Stimulated activated CD4-positive, alpha-beta T cell treated with anti-CD3 and anti-CD28 coated beads, Interleukin-12 subunit alpha, Interleukin-12 subunit beta, amount 100 ng/mL, for 24 hours (primary cell): ENCODE measurements at regions not wholly inside any gene's neighbourhood (a gene's known extent, or its start where the extent isn't known, plus 50 kb on each side); places are given as distances from the start of the nearest gene placed in this dataset.
"Not testable (repeated sequence)": the region's sequence is repeated elsewhere in the genome, so short reads cannot be mapped to it uniquely, and the experiment has no call there.

Source experiments
- DNase-seq, 2 experiments: peaks; one replicate each; pipeline ENCODE4 v3.0.0-alpha.2; 2020; ENCODE audit warnings: low read depth in 2 of 2

DNA sequence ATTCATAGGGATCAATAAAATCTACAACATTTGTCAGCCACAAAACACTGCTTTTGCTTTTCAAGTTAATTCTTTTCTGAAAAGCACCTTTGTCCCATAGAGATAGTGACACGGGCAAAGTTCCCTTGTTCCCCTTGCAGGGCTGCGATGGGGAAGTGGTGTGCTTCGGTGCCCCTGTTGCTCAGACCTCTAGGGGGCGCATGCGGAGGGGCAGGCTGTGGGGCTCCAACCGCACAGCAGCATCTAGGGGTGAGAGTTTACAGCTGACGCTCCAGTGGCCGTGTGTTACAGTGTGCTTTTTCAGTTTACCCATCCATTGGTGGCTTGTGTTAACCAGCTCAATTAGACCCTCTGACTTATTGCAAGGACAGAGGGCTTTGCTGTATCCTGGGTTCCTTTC lies 1432.2 kb upstream of the ACVR2A start:
- no peak for DNase-seq

DNA sequence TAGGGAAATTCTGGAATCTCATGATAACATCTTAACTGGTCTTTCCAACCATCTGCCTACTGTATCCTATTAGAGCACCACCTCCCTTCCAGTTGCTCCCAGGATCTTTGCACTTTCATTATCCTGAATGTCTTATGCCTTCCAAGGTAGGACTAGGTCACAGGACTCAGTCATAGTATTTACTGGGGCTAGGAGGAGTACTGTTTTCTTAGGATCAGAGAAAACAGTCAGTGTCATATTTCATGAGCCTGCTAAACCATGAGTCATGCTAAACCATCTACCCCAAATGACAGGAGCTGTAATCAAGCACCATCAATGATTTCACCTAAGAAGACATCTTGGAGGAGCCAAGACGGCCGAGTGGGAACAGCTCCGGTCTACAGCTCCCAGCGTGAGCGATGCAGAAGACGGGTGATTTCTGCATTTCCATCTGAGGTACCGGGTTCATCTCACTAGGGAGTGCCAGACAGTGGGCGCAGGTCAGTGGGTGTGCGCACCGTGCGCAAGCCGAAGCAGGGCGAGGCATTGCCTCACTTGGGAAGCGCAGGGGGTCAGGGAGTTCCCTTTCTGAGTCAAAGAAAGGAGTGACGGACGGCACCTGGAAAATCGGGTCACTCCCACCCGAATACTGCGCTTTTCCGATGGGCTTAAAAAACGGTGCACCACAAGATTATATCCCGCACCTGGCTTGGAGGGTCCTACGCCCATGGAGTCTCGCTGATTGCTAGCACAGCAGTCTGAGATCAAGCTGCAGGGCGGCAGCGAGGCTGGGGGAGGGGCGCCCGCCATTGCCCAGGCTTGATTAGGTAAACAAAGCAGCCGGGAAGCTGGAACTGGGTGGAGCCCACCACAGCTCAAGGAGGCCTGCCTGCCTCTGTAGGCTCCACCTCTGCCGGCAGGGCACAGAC lies 1439.2 kb upstream of the ACVR2A start:
- DNase-seq: not testable (repeated sequence)

DNA sequence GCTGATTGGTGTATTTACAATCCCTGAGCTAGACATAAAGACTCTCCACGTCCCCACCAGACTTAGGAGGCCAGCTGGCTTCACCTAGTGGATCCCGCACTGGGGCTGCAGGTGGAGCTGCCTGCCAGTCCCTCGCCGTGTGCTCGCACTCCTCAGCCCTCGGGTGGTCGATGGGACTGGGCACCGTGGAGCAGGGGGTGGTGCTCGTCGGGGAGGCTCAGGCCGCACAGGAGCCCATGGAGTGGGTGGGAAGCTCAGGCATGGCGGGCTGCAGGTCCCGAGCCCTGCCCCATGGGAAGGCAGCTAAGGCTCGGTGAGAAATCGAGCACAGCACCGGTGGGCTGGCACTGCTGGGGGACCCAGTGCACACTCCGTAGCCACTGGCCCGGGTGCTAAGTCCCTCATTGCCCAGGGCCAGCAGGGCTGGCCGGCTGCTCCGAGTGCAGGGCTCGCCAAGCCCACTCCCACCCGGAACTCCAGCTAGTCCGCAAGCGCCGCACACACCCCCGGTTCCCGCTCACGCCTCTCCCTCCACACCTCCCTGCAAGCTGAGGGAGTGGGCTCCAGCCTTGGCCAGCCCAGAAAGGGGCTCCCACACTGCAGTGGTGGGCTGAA lies 1441.2 kb upstream of the ACVR2A start:
- DNase-seq: not testable (repeated sequence)

DNA sequence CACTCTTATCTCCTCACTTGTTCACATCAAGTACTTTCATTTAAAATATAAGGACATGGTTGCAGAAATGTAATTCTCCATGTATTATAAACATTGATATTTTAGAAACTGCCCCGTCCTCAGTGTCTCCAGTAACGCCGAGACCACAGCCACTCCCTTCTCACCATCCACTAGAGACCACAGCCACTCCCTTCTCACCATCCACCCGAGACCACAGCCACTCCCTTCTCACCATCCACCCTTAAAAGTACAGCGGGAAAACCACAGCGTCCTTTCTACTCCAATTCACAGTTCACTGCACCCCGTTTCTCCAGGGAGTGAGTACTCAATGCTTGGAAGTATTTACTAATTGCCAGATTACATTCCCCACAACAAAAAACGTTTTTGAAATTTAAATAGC lies 1452.2 kb upstream of the ACVR2A start:
- DNase-seq: no peak

DNA sequence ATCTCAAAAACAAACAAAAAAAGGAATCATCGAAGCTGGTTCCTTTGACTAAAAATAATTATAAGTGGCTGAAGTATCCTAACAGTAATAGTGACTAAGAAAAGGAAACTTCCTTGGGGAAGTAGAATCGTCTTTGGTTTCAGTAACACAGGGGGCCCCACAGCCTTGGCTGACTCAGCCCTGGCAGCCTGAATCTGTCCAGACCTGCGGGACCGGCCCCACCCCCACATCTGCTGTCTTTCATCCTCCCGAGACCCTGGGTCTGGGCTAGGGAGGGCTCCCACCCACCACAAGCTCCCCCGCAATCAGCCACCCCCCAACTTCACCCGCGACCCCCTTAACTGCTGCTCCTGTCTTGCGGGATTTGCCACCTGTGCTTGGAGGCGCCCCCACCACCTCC lies 1452.6 kb upstream of the ACVR2A start:
- DNase-seq: no peak

DNA sequence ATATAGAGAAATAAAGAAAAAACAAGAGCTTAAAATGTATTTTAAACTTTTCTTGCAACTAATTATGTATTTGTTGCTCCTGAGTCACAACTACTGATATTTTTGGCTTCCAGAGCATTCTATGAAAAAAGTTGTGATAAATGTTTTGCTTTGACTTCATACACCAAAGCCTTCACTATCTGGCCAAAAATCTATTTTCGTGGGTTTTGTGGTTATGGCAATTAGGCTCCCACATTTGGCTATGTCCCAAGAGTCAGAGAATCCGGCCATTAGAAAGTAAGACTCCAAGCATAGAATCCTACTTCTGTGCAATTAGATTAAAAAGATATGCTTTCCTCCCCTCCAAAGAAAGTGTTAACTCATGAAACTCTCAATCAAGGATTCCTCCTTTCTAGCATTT lies 1456.1 kb upstream of the ACVR2A start:
- DNase-seq: no peak

DNA sequence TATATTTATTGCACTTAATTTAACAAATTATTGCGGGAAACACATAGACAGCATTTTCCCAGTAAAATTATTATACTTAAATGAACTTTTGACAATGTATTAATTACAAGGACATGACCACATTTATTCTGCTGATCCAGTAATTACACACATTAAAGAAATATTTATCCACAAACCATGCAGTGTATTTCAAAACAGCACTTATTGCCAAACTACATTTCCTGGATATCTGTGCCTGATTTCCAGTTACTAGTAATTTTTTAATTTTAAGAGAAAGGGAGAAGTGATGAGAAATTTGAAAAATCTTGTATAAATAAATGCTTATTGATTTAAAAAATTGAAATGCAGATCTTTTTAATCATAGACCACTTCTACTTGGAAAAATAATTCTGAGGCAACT lies 1458.7 kb upstream of the ACVR2A start:
- no peak for DNase-seq

DNA sequence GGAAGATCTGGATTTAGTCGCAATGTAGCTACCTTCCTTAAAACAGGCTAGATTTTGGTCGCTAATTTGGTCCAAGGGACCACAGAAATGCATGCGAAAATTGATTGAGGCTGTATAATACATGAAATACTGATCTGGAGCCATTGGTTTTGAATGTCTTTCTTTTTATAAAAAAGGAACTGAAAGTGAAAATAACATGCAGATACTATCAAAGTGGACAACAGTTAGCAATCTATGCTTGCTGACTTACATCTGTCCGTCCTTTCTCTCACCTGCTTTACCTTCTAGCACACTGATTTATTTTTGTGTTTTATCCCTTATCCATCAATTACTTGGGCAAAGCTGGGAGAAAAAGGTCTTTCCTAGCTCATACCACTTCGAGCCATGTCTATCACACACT lies 1459.8 kb upstream of the ACVR2A start:
- DNase-seq: no peak

DNA sequence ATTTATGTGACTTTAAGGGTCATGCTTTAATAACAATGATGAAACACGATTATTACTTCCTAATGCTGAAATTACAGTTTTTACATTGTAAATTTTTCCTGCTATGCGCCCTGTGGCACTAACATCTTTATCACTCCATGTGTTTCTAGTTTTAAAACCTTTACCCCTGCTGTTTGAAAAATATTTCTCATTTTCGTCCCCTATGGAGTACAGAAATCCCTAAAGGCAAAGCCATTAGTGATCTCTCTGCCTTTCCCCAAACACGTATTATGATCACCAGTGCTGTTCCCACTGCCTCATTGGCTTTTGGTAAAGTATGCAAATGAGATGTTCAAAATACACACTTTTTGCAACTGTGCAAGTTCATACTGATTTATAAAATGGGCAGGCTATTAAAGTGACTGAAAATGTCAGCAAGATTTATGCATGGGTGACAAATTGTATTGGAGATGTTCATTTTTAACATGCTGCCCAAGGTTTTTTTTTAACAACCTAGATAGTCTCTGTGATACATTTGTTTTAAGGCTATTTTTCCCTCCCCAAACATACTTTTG lies 1468.2 kb upstream of the ACVR2A start:
- no peak for DNase-seq

DNA sequence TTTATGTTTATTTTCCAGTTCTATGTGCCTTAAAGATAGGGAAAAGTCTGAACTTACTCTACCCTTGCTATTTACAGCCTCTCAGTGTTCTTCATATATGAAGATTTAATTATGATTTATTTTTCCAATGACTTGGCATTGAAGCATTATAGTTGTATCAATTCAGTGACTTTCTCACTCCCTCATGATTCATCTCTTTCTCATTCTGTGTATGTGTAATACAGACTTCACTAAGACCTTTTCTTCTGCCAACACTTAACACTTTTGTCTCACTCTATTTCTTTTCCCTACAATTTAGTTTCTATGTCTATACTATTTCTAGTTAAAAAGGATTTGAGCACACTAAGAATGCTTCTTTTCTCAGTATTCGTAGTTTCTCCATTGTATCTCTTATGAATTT lies 1470.3 kb upstream of the ACVR2A start:
- DNase-seq: no peak

DNA sequence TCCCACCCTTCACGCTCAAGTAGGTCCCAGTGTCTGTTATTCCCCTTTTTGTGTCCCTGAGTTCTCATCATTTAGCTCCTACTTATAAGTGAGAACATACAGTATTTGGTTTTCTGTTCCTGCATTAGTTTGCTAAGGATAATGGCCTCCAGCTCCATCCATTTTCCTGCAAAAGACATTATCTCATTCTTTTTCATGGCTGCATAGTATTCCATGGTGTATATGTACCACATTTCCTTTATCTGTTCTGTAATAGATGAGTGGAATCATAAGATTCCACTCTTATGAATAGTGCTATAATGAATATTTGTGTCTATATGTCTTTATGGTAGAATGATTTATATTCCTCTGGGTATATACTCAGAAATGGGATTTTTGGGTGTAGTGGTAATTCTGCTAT lies 1473.5 kb upstream of the ACVR2A start:
- DNase-seq: not testable (repeated sequence)

DNA sequence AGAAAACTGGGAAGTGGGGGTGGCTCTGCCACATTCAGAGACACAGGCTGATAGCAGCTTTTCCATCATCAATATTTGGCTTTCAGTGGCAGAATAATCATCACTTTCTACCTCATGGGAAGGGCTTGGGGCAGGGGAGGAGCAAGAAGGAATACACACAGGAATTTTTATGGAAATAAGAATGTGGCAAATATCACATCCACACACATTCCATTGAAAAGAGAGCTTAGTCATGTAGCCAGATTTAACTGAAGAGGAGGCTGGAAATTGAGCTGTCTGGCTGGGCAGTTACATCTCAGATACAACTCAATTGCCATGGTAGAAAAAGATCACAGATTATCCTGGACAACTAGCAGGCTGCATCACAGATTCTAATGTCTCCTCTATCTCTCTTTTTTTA lies 1474.0 kb upstream of the ACVR2A start:
- no peak for DNase-seq

DNA sequence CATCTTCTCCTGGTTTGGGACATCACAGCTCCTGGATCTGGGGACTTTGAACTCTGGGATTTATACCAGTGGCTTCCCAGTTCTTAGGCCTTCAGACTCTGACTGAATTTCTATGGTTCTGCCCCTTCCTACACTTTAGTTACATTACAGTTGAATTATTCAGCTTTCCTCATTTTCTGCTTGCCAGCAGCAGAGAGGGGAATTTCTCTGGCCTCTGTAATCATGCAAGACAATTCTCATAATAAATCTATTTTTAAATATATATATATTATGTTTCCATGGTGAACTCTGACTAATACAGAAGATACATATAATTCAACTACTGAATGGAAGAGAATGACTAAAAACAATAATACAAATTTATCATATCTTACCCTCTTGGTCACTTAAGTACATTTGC lies 1478.6 kb upstream of the ACVR2A start:
- DNase-seq: no peak

DNA sequence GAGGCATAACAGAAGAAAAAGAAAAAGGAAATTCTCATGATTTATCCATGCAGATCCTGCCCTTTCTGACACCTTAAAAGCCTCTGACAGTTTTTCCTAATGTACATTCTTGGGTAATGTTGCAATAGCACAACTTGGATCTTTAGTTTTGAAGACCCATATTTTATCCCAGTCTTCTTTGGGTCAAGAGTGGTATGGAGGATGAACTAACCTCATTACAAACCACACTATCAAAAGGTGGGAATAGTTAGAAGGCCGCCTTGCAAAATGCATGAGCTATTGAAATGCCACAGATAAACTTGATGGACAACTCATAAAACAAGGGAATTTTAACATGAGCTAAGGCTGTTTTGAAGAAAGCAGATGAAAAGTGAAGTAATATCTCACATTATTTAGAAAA lies 1479.8 kb upstream of the ACVR2A start:
- no peak for DNase-seq

DNA sequence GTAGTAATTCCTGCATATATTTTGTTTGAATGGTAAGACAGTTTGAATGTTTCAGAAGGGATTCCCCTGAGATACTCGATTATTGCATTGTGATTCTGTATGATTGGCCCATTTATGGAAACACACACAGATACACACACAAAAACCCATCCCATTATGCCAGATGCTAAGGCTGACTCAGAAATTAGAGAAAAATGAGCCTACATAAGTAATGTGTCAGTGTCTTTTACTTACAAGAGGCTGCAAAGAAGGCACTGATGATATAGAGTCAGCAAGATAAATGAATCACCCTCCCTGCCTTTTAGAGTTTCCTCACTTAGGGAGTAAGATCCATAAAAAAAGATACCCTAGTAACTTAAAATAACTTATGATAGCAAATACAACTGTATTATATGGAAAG lies 1481.1 kb upstream of the ACVR2A start:
- DNase-seq: no peak

DNA sequence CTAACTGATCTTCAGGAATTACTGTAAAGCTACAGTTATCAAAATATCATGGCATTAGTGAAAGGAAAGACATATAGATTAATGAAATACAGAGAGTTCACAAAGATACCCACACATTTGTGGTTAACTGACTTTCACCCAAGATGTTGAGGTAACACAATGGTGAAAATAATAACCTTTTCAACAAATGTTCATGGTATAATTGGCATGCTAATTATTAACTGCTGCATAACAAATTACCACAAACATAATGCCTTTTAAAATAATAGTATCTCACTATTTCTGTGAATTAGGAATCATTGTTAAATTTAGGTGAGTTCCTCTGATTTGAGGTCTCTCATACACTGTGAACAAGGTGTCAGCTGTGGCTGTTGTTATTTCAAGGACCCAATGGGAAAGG lies 1493.1 kb upstream of the ACVR2A start:
- DNase-seq: no peak

DNA sequence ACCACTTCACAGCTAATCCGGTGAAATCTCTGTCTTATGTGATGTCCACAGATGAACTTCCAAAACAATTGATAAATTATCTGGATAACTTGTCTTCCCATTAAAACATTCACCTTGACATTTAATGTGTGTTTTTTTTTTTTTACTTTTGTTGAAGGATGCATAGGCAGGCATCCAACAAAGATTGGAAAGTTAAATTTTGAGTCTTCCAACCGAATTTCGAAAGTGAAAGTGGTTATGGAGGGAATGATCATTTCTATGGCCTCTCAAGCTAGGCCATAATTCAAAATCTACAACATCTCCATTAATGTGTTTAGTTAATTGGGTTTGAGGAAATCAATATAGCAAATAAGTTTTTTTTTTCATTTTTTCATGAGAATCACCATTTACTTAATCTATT lies 1495.5 kb upstream of the ACVR2A start:
- no peak for DNase-seq

DNA sequence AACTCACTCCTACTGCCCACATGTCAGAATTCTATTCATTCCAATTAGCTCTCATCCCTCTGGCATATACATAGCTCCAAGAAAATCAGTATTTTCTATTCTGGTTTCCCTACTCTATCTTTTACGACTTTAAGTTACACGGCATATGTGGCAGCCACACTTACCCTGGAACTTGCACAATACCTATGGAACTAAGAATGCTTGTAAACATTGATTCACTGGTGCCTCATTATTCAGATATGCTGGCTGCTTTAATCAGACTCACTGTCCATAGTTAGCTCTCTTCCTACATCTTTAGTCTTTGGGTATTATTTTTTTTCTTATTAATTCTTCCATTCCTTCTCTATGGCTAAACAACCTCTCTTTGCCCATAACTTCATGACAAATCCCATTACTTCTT lies 1519.9 kb upstream of the ACVR2A start:
- no peak for DNase-seq

DNA sequence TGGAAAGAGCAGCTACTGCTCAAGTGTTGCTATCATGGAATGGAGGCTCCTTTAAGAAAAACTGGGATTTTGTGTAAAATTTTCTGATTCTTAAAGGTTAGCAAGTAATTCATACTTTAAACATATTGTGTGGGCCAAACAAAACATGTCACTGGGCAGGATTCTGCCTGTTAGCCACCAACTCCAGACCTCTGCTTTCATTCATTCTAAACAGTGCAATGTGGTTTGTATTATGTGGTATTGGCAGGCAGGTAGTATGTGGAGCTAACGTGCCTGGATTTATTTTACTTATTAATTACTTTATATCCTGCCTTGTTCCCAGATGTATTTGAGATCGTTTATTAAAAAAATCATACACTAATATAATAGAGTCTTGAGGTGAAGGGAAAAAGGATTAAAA lies 1521.3 kb upstream of the ACVR2A start:
- no peak for DNase-seq

DNA sequence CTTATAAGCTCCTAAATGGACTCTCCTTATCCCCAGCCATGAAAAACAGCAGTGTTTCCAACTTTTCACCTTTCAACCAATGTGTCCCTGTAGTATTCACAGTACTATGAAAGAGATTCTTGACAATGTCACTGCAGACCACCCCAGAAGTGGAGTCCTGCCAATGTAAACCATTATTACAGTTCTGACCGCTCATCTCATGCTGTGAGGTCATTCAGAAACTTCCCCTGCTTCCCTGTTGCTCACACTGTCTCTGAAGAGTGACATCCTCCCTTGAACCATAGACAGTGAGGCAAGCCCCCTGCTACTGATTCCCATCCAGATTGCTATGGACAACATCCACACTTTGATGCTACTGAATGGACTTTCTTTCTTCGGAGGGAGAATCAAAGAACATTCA lies 1523.7 kb upstream of the ACVR2A start:
- no peak for DNase-seq

DNA sequence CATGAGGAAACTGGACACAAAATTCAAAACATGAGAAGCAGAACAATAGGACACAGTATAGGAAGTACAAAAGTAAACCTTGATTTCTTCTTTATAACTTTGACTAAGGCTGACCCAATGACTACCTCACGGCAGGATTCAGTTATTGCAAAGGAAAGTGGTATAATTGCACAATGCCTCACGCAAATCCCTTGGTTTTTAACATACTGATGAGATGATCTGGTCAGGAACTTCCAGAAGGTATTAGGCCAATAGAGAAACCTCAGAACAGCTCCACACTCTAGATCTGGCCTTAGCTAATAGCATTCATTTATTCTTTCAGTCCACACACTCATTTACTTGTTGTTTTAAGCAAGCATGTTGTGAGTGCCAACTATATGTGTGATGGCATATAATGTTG lies 1526.9 kb upstream of the ACVR2A start:
- DNase-seq: no peak

DNA sequence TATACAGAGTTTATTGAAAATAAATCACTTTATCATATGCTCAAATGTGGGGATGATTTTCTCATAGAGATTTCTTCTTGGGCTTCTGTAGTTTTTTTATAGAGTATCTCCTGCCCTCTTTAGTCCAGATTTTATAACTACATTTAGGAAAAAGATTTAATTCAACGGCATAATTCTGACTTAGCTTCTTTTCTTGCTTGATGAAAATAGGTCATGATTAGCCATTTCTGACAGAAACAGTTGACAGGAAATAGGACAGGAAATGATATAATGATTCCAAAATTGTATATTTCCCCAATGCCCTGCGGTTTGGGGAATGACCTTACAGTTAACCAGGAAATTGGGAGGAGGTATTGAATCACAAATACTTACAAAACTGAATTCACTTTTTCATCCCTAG lies 1531.9 kb upstream of the ACVR2A start:
- no peak for DNase-seq

DNA sequence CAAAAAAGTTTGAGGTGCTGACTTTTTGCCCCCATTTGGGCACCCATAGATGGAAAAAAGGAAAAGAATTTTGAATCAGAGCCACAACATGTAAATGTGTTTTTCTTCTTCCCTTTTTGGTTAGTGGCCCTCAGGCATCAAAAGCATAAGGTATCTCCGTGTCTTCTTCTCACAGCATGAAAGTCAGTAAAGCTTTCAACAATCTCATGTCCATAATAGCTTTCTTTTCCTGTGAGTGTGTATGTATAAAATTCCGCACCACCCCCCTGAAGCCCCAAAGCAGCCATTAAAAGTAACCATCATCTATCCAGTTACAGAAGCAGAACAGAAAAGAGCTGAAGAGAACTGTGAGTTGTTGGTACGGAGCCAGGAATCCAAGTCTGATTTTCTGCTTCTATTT lies 1539.7 kb upstream of the ACVR2A start:
- DNase-seq: no peak
